ENCODE measurements at regions not wholly inside any gene's neighbourhood (a gene's known extent, or its start where the extent isn't known, plus 50 kb on each side); places are given as distances from the start of the nearest gene placed in this dataset.
"Not testable (repeated sequence)": the region's sequence is repeated elsewhere in the genome, so short reads cannot be mapped to it uniquely, and the experiment has no call there.

- Histone ChIP-seq H3K9me3 (ENCODE audit: control insufficient read depth, insufficient read depth, low read length) (no peaks in the 10 kb centered on the region), H3K4me3 (ENCODE audit: low read length) (no peak overlapping the region), H3K4me1 (ENCODE audit: control insufficient read depth, insufficient read depth, low read length) (no peaks in the 10 kb centered on the region), H3K27ac (ENCODE audit: low read length) (no peak overlapping the region), H3K36me3 (ENCODE audit: control insufficient read depth, insufficient read depth, low read length) (no peaks in the 10 kb centered on the region), H3K27me3 (ENCODE audit: control insufficient read depth, insufficient read depth, low read length) (no peaks in the 10 kb centered on the region)
- WGBS (ENCODE audit: insufficient coverage, insufficient read length) = no CpG with 5 or more reads among the region's 5 CpGs
- DNase-seq (ENCODE audit: low read depth, low spot score) = no peak
These were observed 833.4 kb upstream of the GOT2 start for GRCh38 chr16:59567496-59567895.

- H3K4me3 ChIP-seq (ENCODE audit: low read length) = no peak overlapping the region
- H3K4me1 ChIP-seq (ENCODE audit: control insufficient read depth, insufficient read depth, low read length) = no peaks in the 10 kb centered on the region
- no peak overlapping the region for H3K27ac ChIP-seq (ENCODE audit: low read length)
- no peaks in the 10 kb centered on the region for H3K36me3 ChIP-seq (ENCODE audit: control insufficient read depth, insufficient read depth, low read length)
- DNase-seq (ENCODE audit: low read depth, low spot score) = no peak
- H3K9me3 ChIP-seq (ENCODE audit: control insufficient read depth, insufficient read depth, low read length) = no peaks in the 10 kb centered on the region
- H3K27me3 ChIP-seq (ENCODE audit: control insufficient read depth, insufficient read depth, low read length) = no peaks in the 10 kb centered on the region
These were observed 832.3 kb upstream of the GOT2 start for GRCh38 chr16:59566446-59566845.

- Histone ChIP-seq H3K27ac (ENCODE audit: low read length) (no peak overlapping the region), H3K27me3 (ENCODE audit: control insufficient read depth, insufficient read depth, low read length) (no peaks in the 10 kb centered on the region), H3K4me3 (ENCODE audit: low read length) (no peak overlapping the region), H3K9me3 (ENCODE audit: control insufficient read depth, insufficient read depth, low read length) (no peaks in the 10 kb centered on the region), H3K4me1 (ENCODE audit: control insufficient read depth, insufficient read depth, low read length) (no peaks in the 10 kb centered on the region), H3K36me3 (ENCODE audit: control insufficient read depth, insufficient read depth, low read length) (no peaks in the 10 kb centered on the region)
- no peak for DNase-seq (ENCODE audit: low read depth, low spot score)
These were observed 824.6 kb upstream of the GOT2 start for GRCh38 chr16:59558679-59559078.

DNA sequence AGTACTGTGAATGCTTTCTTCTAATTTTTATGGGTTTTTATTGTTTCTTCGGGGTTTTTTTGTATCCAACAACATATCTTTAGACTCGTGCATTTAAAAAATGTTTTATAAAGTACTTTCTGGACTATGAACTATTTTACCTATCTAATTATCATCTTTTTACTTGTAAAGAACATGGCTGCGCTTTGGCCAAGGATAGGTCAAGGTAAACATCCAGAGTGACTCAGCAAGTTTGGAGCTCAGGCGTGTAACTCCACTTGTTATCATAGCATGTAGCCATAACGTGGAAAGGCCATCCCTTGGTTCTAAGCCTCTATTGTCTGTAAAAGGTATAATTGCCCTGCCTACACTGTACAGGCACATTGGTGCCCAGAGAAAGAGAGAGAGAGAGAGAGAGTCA, 818.0 kb upstream of the GOT2 start:
- no peak overlapping the region for H3K4me3 ChIP-seq (ENCODE audit: low read length)
- H3K27me3 ChIP-seq (ENCODE audit: control insufficient read depth, insufficient read depth, low read length) = no peaks in the 10 kb centered on the region
- no peaks in the 10 kb centered on the region for H3K4me1 ChIP-seq (ENCODE audit: control insufficient read depth, insufficient read depth, low read length)
- H3K27ac ChIP-seq (ENCODE audit: low read length) = no peak overlapping the region
- H3K9me3 ChIP-seq (ENCODE audit: control insufficient read depth, insufficient read depth, low read length) = no peaks in the 10 kb centered on the region
- no peak for DNase-seq (ENCODE audit: low read depth, low spot score)
- no peaks in the 10 kb centered on the region for H3K36me3 ChIP-seq (ENCODE audit: control insufficient read depth, insufficient read depth, low read length)
- no CpG with 5 or more reads among the region's 5 CpGs for WGBS (ENCODE audit: insufficient coverage, insufficient read length)

DNA sequence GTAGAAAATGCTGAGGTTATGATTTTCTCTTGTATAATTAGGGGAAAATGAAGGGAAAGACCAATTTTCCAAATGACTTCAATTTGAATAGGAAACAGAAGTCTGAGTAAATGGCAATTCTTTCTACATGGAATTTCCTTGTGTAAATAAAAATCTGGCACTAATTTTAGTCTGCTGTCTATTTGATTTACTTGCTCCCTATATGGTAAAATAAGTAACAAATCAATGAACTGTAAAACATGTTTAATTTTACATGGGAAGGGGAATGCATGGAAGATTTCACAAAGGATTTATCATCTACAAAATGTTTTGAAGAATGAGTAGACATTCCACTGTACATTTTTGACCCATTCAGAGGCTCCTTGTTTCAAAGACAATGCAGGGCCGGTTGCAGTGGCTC, 811.6 kb upstream of the GOT2 start:
- no peak overlapping the region for H3K4me3 ChIP-seq (ENCODE audit: low read length)
- H3K27ac ChIP-seq (ENCODE audit: low read length) = no peak overlapping the region
- H3K9me3 ChIP-seq (ENCODE audit: control insufficient read depth, insufficient read depth, low read length) = no peaks in the 10 kb centered on the region
- no peaks in the 10 kb centered on the region for H3K4me1 ChIP-seq (ENCODE audit: control insufficient read depth, insufficient read depth, low read length)
- WGBS (ENCODE audit: insufficient coverage, insufficient read length) = no CpG with 5 or more reads among the region's 1 CpG
- no peaks in the 10 kb centered on the region for H3K36me3 ChIP-seq (ENCODE audit: control insufficient read depth, insufficient read depth, low read length)
- H3K27me3 ChIP-seq (ENCODE audit: control insufficient read depth, insufficient read depth, low read length) = no peaks in the 10 kb centered on the region
- DNase-seq (ENCODE audit: low read depth, low spot score) = no peak

GRCh38 chr16:59543641-59544040, 809.5 kb upstream of the GOT2 start:
- Histone ChIP-seq H3K4me1 (ENCODE audit: control insufficient read depth, insufficient read depth, low read length) (peaks cover 2% of the 10 kb centered on the region; the same call in 1 of the 2 replicates), H3K27me3 (ENCODE audit: control insufficient read depth, insufficient read depth, low read length) (no peaks in the 10 kb centered on the region), H3K4me3 (ENCODE audit: low read length) (no peak overlapping the region), H3K36me3 (ENCODE audit: control insufficient read depth, insufficient read depth, low read length) (no peaks in the 10 kb centered on the region), H3K9me3 (ENCODE audit: control insufficient read depth, insufficient read depth, low read length) (no peaks in the 10 kb centered on the region), H3K27ac (ENCODE audit: low read length) (no peak overlapping the region)
- DNase-seq (ENCODE audit: low read depth, low spot score) = no peak
- WGBS (ENCODE audit: insufficient coverage, insufficient read length) = no CpG with 5 or more reads among the region's 4 CpGs

DNA sequence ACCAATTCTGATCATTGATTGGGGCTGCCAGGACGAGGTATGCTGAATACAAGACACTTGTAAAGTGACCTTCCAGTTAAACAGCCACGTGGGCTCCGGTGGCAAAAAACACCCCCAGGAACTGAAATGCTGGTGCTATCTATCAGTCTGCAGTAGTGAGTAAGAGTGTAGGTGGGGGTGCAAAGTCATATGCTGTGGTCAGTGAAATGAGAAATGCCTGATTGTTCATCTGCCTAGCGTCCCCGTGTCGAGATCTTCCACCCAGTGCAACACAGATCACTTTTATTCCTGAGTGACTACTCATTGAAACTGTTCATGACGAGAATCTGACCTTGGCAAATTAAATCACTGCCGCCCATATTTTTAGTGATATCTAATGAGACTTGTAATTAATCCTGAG, 806.5 kb upstream of the GOT2 start:
- Histone ChIP-seq H3K9me3 (ENCODE audit: control insufficient read depth, insufficient read depth, low read length) (no peaks in the 10 kb centered on the region), H3K27ac (ENCODE audit: low read length) (no peak overlapping the region), H3K4me1 (ENCODE audit: control insufficient read depth, insufficient read depth, low read length) (peaks cover 2% of the 10 kb centered on the region; the same call in 1 of the 2 replicates), H3K27me3 (ENCODE audit: control insufficient read depth, insufficient read depth, low read length) (no peaks in the 10 kb centered on the region), H3K4me3 (ENCODE audit: low read length) (no peak overlapping the region), H3K36me3 (ENCODE audit: control insufficient read depth, insufficient read depth, low read length) (no peaks in the 10 kb centered on the region)
- DNase-seq (ENCODE audit: low read depth, low spot score) = no peak
- no CpG with 5 or more reads among the region's 8 CpGs for WGBS (ENCODE audit: insufficient coverage, insufficient read length)

GRCh38 chr16:59535298-59535697, 801.2 kb upstream of the GOT2 start:
- Histone ChIP-seq H3K9me3 (ENCODE audit: control insufficient read depth, insufficient read depth, low read length) (no peaks in the 10 kb centered on the region), H3K4me1 (ENCODE audit: control insufficient read depth, insufficient read depth, low read length) (no peaks in the 10 kb centered on the region), H3K27me3 (ENCODE audit: control insufficient read depth, insufficient read depth, low read length) (no peaks in the 10 kb centered on the region), H3K36me3 (ENCODE audit: control insufficient read depth, insufficient read depth, low read length) (no peaks in the 10 kb centered on the region), H3K4me3 (ENCODE audit: low read length) (no peak overlapping the region), H3K27ac (ENCODE audit: low read length) (no peak overlapping the region)
- WGBS (ENCODE audit: insufficient coverage, insufficient read length) = no CpG with 5 or more reads among the region's 4 CpGs
- no peak for DNase-seq (ENCODE audit: low read depth, low spot score)

GRCh38 chr16:59527206-59527997, 793.3 kb upstream of the GOT2 start:
- no peak for DNase-seq (ENCODE audit: low read depth, low spot score)
- no peaks in the 10 kb centered on the region for H3K36me3 ChIP-seq (ENCODE audit: control insufficient read depth, insufficient read depth, low read length)
- WGBS (ENCODE audit: insufficient coverage, insufficient read length) = no CpG with 5 or more reads among the region's 14 CpGs
- H3K4me1 ChIP-seq (ENCODE audit: control insufficient read depth, insufficient read depth, low read length) = no peaks in the 10 kb centered on the region
- no peak overlapping the region for H3K4me3 ChIP-seq (ENCODE audit: low read length)
- no peaks in the 10 kb centered on the region for H3K27me3 ChIP-seq (ENCODE audit: control insufficient read depth, insufficient read depth, low read length)
- H3K9me3 ChIP-seq (ENCODE audit: control insufficient read depth, insufficient read depth, low read length) = no peaks in the 10 kb centered on the region
- no peak overlapping the region for H3K27ac ChIP-seq (ENCODE audit: low read length)

DNA sequence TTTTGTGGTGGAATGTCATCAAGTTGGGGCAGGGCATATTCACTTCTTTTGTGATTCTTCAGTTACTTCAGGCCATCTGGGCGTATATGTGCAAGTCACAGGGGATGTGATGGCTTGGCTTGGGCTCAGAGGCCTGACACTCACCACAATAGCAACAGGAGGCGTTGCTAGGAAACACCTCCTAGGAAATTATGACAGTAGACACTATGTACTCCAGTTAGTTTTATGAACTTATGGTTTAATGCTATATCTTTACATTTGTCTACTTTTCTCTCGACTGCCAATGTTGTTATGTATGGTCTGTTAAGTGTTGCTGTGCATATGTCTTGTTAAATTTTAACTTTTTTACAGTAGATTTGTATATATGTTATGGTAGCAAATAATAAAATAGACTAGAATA, 788.7 kb upstream of the GOT2 start:
- Histone ChIP-seq H3K9me3 (ENCODE audit: control insufficient read depth, insufficient read depth, low read length) (no peaks in the 10 kb centered on the region), H3K36me3 (ENCODE audit: control insufficient read depth, insufficient read depth, low read length) (no peaks in the 10 kb centered on the region), H3K27ac (ENCODE audit: low read length) (no peak overlapping the region), H3K4me1 (ENCODE audit: control insufficient read depth, insufficient read depth, low read length) (no peaks in the 10 kb centered on the region), H3K4me3 (ENCODE audit: low read length) (no peak overlapping the region), H3K27me3 (ENCODE audit: control insufficient read depth, insufficient read depth, low read length) (no peaks in the 10 kb centered on the region)
- no CpG with 5 or more reads among the region's 3 CpGs for WGBS (ENCODE audit: insufficient coverage, insufficient read length)
- no peak for DNase-seq (ENCODE audit: low read depth, low spot score)

DNA sequence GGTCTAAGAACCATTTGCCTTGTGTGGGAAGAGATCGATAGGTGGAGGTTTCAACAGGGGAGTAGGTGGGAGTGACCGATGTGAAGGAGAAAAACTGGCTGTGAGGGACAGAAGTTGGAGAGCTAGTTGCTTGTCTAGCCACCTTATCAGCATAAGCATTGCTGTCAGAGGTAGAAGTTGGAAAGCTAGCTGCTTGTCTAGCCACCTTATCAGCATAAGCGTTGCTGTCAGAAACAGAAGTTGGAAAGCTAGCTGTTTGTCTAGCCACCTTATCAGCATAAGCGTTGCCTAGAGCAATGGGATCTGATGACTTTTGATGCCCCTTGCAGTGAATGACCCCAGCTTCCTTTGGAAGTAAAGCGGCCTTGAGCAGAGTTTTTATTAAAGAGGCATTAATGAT, 784.6 kb upstream of the GOT2 start:
- H3K27me3 ChIP-seq (ENCODE audit: control insufficient read depth, insufficient read depth, low read length); H3K36me3 ChIP-seq (ENCODE audit: control insufficient read depth, insufficient read depth, low read length); DNase-seq (ENCODE audit: low read depth, low spot score); H3K4me3 ChIP-seq (ENCODE audit: low read length); H3K9me3 ChIP-seq (ENCODE audit: control insufficient read depth, insufficient read depth, low read length); H3K27ac ChIP-seq (ENCODE audit: low read length); H3K4me1 ChIP-seq (ENCODE audit: control insufficient read depth, insufficient read depth, low read length): not testable (repeated sequence)
- no CpG with 5 or more reads among the region's 5 CpGs for WGBS (ENCODE audit: insufficient coverage, insufficient read length)
